Thyroid gland (tissue), 4 donors: ENCODE measurements at regions not wholly inside any gene's neighbourhood (a gene's known extent, or its start where the extent isn't known, plus 50 kb on each side); places are given as distances from the start of the nearest gene placed in this dataset.

Experiments used
- POLR2A ChIP-seq, 2 donors: fragments of 450-650 bp; IDR thresholded peaks; one replicate each; pipeline ENCODE4 v1.6.1; 2017; ENCODE audit warnings: antibody characterized with exemption in 2 of 2, mild to moderate bottlenecking in 2 of 2, moderate library complexity in 1 of 2
- TF ChIP-seq, protein P1 (sequence below), 6 experiments: fragments of 200-600 bp in 3 of 6; fragments of 450-650 bp in 3 of 6; sonication (generic) in 3 of 6; IDR thresholded peaks; one replicate each; pipeline ENCODE4 v1.5.1; 2016 to 2019; ENCODE audit warnings: antibody characterized with exemption in 6 of 6, mild to moderate bottlenecking in 2 of 6, inconsistent platforms in 1 of 6, moderate library complexity in 1 of 6

DNA sequence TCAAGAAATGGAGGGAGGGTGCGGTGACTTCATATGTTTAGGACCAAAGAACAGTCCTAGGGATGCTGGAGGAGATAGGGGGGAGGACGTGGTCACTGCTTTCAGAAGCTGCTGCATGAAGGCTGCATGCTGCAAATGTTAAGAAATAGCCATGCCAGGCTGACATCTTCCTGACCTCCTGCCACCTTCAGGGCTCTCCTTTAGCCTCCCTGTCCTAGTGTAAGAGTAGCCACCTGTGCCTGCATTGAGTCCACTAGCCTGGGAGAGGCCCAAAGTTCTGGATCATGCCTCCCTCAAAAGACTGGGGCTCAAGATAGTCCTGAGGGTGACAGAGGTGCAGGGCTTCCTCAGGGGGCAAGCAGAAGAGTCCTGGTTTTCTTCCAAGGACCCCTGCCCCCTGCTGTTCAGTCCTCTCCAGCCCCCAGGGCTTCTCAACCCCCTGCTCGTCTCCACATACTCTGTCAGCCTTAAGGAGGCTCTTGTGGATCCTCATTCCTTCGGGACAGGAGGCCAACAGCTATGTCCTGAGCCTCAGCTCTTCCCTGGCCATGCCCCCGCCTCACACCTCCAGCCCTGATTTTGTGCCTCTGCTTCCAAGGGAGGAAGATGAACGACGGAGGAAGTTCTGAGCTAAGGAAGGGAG is 96.3 kb downstream of the MRPL14 start:
- TF ChIP-seq, protein P1, sequence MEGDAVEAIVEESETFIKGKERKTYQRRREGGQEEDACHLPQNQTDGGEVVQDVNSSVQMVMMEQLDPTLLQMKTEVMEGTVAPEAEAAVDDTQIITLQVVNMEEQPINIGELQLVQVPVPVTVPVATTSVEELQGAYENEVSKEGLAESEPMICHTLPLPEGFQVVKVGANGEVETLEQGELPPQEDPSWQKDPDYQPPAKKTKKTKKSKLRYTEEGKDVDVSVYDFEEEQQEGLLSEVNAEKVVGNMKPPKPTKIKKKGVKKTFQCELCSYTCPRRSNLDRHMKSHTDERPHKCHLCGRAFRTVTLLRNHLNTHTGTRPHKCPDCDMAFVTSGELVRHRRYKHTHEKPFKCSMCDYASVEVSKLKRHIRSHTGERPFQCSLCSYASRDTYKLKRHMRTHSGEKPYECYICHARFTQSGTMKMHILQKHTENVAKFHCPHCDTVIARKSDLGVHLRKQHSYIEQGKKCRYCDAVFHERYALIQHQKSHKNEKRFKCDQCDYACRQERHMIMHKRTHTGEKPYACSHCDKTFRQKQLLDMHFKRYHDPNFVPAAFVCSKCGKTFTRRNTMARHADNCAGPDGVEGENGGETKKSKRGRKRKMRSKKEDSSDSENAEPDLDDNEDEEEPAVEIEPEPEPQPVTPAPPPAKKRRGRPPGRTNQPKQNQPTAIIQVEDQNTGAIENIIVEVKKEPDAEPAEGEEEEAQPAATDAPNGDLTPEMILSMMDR (IDR thresholded peaks at IDR 0.05) = no peak
- no peak for TF ChIP-seq POLR2A (IDR thresholded peaks at IDR 0.05)
